MM.1S (cell line): ENCODE measurements at regions not wholly inside any gene's neighbourhood (a gene's known extent, or its start where the extent isn't known, plus 50 kb on each side); places are given as distances from the start of the nearest gene placed in this dataset.

Source experiments
- DNase-seq: peaks from one replicate; pipeline ENCODE4 v3.0.0-alpha.2; 2015
- H2AFZ ChIP-seq: fragments of 300-600 bp; sonication (generic); 2 replicates; pipeline ENCODE4 v1.6.0; 2016; ENCODE audit warnings: antibody characterized with exemption, low read length
- H3F3A ChIP-seq: fragments of 300-600 bp; sonication (generic); 2 replicates; pipeline ENCODE4 v1.6.1; 2016; ENCODE audit warnings: mild to moderate bottlenecking, antibody characterized with exemption, low read length, moderate library complexity, mixed read lengths; ENCODE audit not compliant: insufficient read depth
- H3K27ac ChIP-seq: fragments of 300-600 bp; sonication (generic); 2 replicates; pipeline ENCODE4 v1.5.1; 2016; ENCODE audit warnings: mild to moderate bottlenecking, low read length
- H3K27me3 ChIP-seq: fragments of 300-600 bp; sonication (generic); replicated peaks from 2 replicates; pipeline ENCODE4 v1.6.0; 2016; ENCODE audit warnings: low read length; ENCODE audit not compliant: insufficient read depth
- H3K36me3 ChIP-seq: fragments of 300-600 bp; sonication (generic); replicated peaks from 2 replicates; pipeline ENCODE4 v1.6.1; 2016; ENCODE audit warnings: mild to moderate bottlenecking, low read length, mixed read lengths; ENCODE audit not compliant: insufficient read depth
- H3K4me1 ChIP-seq: fragments of 300-600 bp; sonication (generic); 2 replicates; pipeline ENCODE4 v1.6.1; 2016; ENCODE audit warnings: low read length, mixed read lengths
- H3K4me2 ChIP-seq: fragments of 300-600 bp; sonication (generic); 2 replicates; pipeline ENCODE4 v1.6.0; 2016; ENCODE audit warnings: low read depth, low read length
- H3K4me3 ChIP-seq: fragments of 300-600 bp; sonication (generic); 2 replicates; pipeline ENCODE4 v1.5.1; 2016; ENCODE audit warnings: low read length, mixed read lengths
- H3K79me2 ChIP-seq: fragments of 300-600 bp; sonication (generic); 2 replicates; pipeline ENCODE4 v1.6.1; 2016; ENCODE audit warnings: mixed run types, low read length, mixed read lengths
- H3K9ac ChIP-seq: fragments of 300-600 bp; sonication (generic); 2 replicates; pipeline ENCODE4 v1.6.1; 2016; ENCODE audit warnings: low read length, mixed read lengths
- H3K9me2 ChIP-seq: fragments of 300-600 bp; sonication (generic); replicated peaks from 2 replicates; pipeline ENCODE4 v1.6.1; 2016; ENCODE audit warnings: mild to moderate bottlenecking, low read length, mixed read lengths; ENCODE audit not compliant: insufficient read depth
- H3K9me3 ChIP-seq: fragments of 300-600 bp; sonication (generic); replicated peaks from 2 replicates; pipeline ENCODE4 v1.6.1; 2016; ENCODE audit warnings: mild to moderate bottlenecking, low read length, mixed read lengths; ENCODE audit not compliant: insufficient read depth
- H4K20me1 ChIP-seq: fragments of 300-600 bp; sonication (generic); 2 replicates; pipeline ENCODE4 v1.6.1; 2016; ENCODE audit warnings: mild to moderate bottlenecking, low read length, moderate library complexity, mixed read lengths; ENCODE audit not compliant: insufficient read depth
- EZH2 ChIP-seq: fragments of 300-600 bp; sonication (generic); optimal IDR thresholded peaks from 2 replicates; pipeline ENCODE3; 2017; ENCODE audit warnings: low read depth, mild to moderate bottlenecking, antibody characterized with exemption, low read length, mixed read lengths
- EZH2phosphoT487 ChIP-seq: fragments of 300-600 bp; sonication (generic); IDR thresholded peaks from 2 replicates; pipeline ENCODE4 v1.6.1; 2018; ENCODE audit warnings: antibody characterized with exemption, low read length
- TF ChIP-seq, protein P1 (sequence below): fragments of 300-600 bp; sonication (generic); IDR thresholded peaks from 2 replicates; pipeline ENCODE4 v1.5.1; 2016; ENCODE audit warnings: antibody characterized with exemption, low read length, mixed read lengths

DNA sequence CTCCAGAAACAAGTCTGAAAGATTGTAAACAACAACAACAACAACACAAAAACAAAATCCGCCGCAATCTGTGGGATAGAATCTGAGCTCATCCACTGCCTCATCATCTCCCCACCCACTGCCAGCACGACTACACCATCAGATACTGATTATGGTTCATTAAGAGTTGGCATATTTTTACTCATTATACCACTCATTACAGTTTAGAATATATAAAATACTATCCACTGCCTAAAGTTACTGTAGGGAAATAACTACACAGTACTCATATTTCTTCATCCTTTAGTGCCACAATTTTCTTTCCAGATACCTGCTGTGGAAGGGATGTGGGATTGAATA is 152.5 kb upstream of the PEX5L start:
- no peak overlapping the region for H3K4me2 ChIP-seq
- no peak overlapping the region for H3K27ac ChIP-seq
- DNase-seq: no peak
- no peaks in the 10 kb centered on the region for H3K36me3 ChIP-seq
- no peaks in the 10 kb centered on the region for H3K9me2 ChIP-seq
- TF ChIP-seq EZH2 (no peak), EZH2phosphoT487 (no peak)
- TF ChIP-seq, protein P1, sequence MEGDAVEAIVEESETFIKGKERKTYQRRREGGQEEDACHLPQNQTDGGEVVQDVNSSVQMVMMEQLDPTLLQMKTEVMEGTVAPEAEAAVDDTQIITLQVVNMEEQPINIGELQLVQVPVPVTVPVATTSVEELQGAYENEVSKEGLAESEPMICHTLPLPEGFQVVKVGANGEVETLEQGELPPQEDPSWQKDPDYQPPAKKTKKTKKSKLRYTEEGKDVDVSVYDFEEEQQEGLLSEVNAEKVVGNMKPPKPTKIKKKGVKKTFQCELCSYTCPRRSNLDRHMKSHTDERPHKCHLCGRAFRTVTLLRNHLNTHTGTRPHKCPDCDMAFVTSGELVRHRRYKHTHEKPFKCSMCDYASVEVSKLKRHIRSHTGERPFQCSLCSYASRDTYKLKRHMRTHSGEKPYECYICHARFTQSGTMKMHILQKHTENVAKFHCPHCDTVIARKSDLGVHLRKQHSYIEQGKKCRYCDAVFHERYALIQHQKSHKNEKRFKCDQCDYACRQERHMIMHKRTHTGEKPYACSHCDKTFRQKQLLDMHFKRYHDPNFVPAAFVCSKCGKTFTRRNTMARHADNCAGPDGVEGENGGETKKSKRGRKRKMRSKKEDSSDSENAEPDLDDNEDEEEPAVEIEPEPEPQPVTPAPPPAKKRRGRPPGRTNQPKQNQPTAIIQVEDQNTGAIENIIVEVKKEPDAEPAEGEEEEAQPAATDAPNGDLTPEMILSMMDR: no peak
- H3K79me2 ChIP-seq: no peaks in the 10 kb centered on the region
- H3K27me3 ChIP-seq: no peaks in the 10 kb centered on the region
- H2AFZ ChIP-seq: no peak overlapping the region
- H3K4me3 ChIP-seq: no peak overlapping the region
- H3K4me1 ChIP-seq: no peaks in the 10 kb centered on the region
- no peak overlapping the region for H3K9ac ChIP-seq
- no peaks in the 10 kb centered on the region for H3F3A ChIP-seq
- no peaks in the 10 kb centered on the region for H3K9me3 ChIP-seq
- H4K20me1 ChIP-seq: no peaks in the 10 kb centered on the region

DNA sequence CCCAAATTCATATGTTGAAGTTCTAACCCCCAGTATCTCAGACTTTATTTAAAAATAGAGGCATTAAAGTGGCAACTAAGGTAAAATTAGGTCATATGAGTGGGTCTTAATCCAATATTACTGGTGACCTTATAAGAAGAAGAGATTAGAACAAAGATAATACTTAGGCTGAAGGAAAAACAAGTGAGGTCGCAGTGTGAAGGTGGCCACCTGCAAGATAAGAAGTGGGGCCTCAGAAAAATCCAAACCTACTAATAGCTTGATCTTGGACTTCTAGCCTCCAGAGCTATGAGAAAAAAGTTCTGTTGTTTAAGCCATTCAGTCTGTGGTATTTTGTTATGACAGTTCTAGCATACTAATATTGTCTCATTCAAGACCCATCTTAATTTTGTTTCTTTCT is 159.9 kb upstream of the PEX5L start:
- H3K27ac ChIP-seq: no peak overlapping the region
- no peak for DNase-seq
- H3K9me3 ChIP-seq: no peaks in the 10 kb centered on the region
- no peak for TF ChIP-seq EZH2
- H3K9ac ChIP-seq: no peak overlapping the region
- H3F3A ChIP-seq: no peaks in the 10 kb centered on the region
- no peak overlapping the region for H2AFZ ChIP-seq
- no peaks in the 10 kb centered on the region for H3K4me1 ChIP-seq
- no peaks in the 10 kb centered on the region for H3K79me2 ChIP-seq
- no peaks in the 10 kb centered on the region for H3K27me3 ChIP-seq
- no peak overlapping the region for H3K4me3 ChIP-seq
- no peaks in the 10 kb centered on the region for H4K20me1 ChIP-seq
- no peaks in the 10 kb centered on the region for H3K9me2 ChIP-seq
- H3K4me2 ChIP-seq: no peak overlapping the region
- no peaks in the 10 kb centered on the region for H3K36me3 ChIP-seq

DNA sequence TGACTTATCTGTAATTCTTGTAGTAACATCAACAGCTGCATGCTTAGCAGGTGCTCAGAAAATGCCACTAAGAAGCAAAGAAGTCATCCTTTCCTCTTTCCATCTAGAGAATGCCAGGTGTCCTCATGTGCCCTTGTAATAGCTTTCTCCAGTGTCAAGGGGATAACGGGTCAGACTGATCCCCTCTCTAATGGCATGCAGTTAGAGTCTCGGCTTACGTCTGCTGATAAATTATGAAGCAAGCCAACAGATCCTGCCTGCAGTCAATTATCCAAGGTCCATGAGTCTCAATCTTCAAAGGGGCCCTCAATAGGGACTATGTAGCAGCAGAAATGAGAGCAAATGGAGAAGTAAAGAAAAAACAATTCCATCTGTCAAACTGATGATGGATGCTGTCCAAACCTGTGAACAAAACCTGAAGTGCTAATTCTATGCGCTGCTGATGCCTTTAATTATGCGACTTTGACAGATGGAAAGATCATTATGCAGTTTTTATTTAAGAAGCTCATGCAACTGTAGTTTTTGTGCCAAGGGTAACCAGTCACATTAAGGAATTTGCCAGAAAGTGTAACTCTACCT is 162.8 kb upstream of the PEX5L start:
- Histone ChIP-seq H3K36me3 (no peaks in the 10 kb centered on the region), H3K4me1 (no peaks in the 10 kb centered on the region), H3F3A (no peaks in the 10 kb centered on the region), H3K27me3 (no peaks in the 10 kb centered on the region), H3K4me2 (no peak overlapping the region), H3K27ac (no peak overlapping the region), H2AFZ (no peak overlapping the region), H4K20me1 (no peaks in the 10 kb centered on the region), H3K9me2 (no peaks in the 10 kb centered on the region), H3K4me3 (no peak overlapping the region), H3K9ac (no peak overlapping the region), H3K79me2 (no peaks in the 10 kb centered on the region), H3K9me3 (no peaks in the 10 kb centered on the region)
- TF ChIP-seq, protein P1: no peak
- TF ChIP-seq EZH2phosphoT487: no peak
- no peak for TF ChIP-seq EZH2
- DNase-seq: no peak

DNA sequence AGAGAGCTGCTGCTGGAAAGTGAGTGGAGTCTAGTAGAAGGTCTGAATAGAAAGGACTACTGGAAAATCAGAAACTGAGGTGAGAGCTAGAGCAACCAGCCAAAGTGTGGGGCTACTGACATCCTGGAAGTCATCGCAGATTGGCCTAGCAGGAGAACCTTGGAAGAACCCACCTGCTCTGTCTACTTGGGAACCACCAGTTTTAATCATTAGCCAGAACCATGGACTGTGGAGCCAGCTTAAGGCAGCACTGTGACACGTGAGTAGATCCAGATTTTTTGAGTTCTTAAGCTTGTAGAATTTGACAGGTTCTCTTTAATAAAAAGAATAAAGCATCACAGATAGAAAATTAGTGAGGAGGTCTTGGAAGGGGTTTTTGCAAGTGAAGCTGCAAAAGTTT is 179.1 kb upstream of the PEX5L start:
- TF ChIP-seq EZH2phosphoT487 (no peak), EZH2 (no peak)
- TF ChIP-seq, protein P1: no peak
- no peaks in the 10 kb centered on the region for H3K9me2 ChIP-seq
- H2AFZ ChIP-seq: no peak overlapping the region
- H3K79me2 ChIP-seq: no peaks in the 10 kb centered on the region
- no peaks in the 10 kb centered on the region for H3K4me1 ChIP-seq
- H3K9ac ChIP-seq: no peak overlapping the region
- H4K20me1 ChIP-seq: no peaks in the 10 kb centered on the region
- H3K4me2 ChIP-seq: no peak overlapping the region
- H3K4me3 ChIP-seq: no peak overlapping the region
- no peaks in the 10 kb centered on the region for H3K9me3 ChIP-seq
- no peak overlapping the region for H3K27ac ChIP-seq
- H3K27me3 ChIP-seq: no peaks in the 10 kb centered on the region
- H3F3A ChIP-seq: no peaks in the 10 kb centered on the region
- no peaks in the 10 kb centered on the region for H3K36me3 ChIP-seq
- DNase-seq: no peak
